RWPE1 (cell line): ENCODE measurements at regions not wholly inside any gene's neighbourhood (a gene's known extent, or its start where the extent isn't known, plus 50 kb on each side); places are given as distances from the start of the nearest gene placed in this dataset.

Experiments
- CTCF ChIA-PET: fragments of 350-600 bp; sonication (Branson Sonifier 250); formaldehyde crosslinking; extraction: SDS; loops from one replicate; lab custom pipeline; 2021; lab: Yijun Ruan, JAX
- POLR2A ChIA-PET: fragments of 400-600 bp; formaldehyde crosslinking; extraction: SDS; loops from one replicate; lab custom pipeline; 2020; ENCODE audit warnings: antibody characterized with exemption; ENCODE audit not compliant: low non-redundant PET; lab: Yijun Ruan, JAX
- DNase-seq: peaks from one replicate; pipeline ENCODE4 v3.0.0; 2012; ENCODE audit warnings: low spot score
- H3K27ac ChIP-seq: fragments of 450-650 bp; 2 replicates; pipeline ENCODE4 v1.5.1; 2017
- TF ChIP-seq, protein P1 (sequence below): fragments of 450-650 bp; conservative IDR thresholded peaks from 2 replicates; pipeline ENCODE4 v1.5.1; 2017; ENCODE audit warnings: low read depth, mild to moderate bottlenecking

- H3K27ac ChIP-seq = no peak overlapping the region
- DNase-seq = no peak
- POLR2A ChIA-PET = interaction anchor here (0.5 kb wide), 1 partner anchor 200 kb away, joined by 6 read pairs; no protein-coding TSS in a partner anchor
- TF ChIP-seq, protein P1, sequence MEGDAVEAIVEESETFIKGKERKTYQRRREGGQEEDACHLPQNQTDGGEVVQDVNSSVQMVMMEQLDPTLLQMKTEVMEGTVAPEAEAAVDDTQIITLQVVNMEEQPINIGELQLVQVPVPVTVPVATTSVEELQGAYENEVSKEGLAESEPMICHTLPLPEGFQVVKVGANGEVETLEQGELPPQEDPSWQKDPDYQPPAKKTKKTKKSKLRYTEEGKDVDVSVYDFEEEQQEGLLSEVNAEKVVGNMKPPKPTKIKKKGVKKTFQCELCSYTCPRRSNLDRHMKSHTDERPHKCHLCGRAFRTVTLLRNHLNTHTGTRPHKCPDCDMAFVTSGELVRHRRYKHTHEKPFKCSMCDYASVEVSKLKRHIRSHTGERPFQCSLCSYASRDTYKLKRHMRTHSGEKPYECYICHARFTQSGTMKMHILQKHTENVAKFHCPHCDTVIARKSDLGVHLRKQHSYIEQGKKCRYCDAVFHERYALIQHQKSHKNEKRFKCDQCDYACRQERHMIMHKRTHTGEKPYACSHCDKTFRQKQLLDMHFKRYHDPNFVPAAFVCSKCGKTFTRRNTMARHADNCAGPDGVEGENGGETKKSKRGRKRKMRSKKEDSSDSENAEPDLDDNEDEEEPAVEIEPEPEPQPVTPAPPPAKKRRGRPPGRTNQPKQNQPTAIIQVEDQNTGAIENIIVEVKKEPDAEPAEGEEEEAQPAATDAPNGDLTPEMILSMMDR = no peak
- CTCF ChIA-PET = no interaction called here
Observed at GRCh38 chr21:29470397-29470796, 171.7 kb downstream of the BACH1 start.

- CTCF ChIA-PET = no interaction called here
Observed at GRCh38 chr21:29473808-29474207, 175.1 kb downstream of the BACH1 start.

DNA sequence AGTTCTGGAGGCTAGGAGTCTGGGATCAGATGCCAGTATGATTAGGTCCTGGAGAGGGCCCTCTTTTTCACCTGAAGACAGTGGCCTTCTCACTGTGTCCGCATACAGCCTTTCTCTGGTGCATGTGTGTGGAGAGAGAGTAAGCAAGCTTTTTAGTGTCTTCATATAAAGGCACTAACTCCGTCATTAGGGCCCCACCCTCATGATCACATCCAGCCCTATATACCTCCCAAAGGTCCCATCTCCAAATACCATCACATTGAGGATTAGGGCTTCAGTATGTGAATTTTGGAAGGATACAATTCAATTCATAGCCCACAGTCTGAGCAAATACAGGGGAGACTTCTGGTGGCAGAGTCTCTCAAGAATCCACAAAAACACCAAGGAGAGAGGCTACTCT, 176.6 kb downstream of the BACH1 start:
- no peak for DNase-seq
- ChIA-PET CTCF (interaction anchor here (0.6 kb wide), 1 partner anchor 447 kb away, joined by 3 read pairs; no protein-coding TSS in a partner anchor), POLR2A (no interaction called here)
- TF ChIP-seq, protein P1 = no peak
- H3K27ac ChIP-seq = no peak overlapping the region

More at GRCh38 chr21:29473808-29474207, 175.1 kb downstream of the BACH1 start:
- DNase-seq = no peak
- no peak overlapping the region for H3K27ac ChIP-seq
- POLR2A ChIA-PET = no interaction called here
- TF ChIP-seq, protein P1 = no peak

DNA sequence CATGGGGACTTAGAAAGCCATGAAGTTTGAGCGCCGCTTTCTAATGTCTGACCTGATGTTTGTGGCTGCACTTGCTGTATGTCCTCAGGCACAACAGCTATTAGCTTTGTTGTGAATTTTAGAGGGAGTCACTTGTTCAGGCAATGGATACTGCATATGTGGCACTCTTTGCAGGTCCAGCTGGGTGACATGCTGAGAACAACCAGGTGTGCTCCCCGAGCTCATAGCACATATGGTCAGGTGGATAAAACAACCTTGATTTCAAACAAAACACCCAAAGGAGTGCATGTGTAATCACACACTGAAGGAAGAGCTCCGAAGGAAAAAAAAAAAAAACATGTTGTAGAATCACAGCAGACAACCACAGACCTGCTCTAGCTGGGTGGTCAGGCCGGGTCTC, 178.6 kb downstream of the BACH1 start:
- TF ChIP-seq, protein P1 = no peak
- CTCF ChIA-PET = interaction anchor here (0.6 to 1.8 kb wide), 9 partner anchors 13 to 1912 kb away, joined by 4 to 7 read pairs (median 4); no protein-coding TSS in a partner anchor
- H3K27ac ChIP-seq = no peak overlapping the region
- POLR2A ChIA-PET = no interaction called here
- no peak for DNase-seq

DNA sequence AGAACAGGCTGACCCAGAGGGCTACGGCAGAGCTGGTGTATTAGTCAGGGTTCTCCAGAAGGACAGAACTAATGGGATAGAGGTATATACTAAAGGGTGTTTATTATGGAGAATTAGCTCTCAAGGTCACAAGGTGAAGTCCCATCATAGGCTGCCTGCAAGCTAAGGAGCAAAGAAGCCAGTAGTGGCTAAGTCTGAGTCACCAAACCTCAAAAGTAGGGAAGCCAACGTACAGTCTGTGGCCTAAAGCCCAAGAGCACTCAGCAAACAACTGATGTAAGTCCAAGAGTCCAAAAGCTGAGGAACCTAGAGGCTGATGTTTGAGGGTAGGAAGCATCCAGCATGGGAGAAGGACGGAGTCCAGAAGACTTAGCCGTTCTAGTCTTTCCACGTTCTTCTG, 179.2 kb downstream of the BACH1 start:
- no peak for DNase-seq
- H3K27ac ChIP-seq = no peak overlapping the region
- TF ChIP-seq, protein P1 = no peak
- CTCF ChIA-PET = interaction anchor here (1.3 to 1.4 kb wide), 2 partner anchors 19 to 371 kb away, joined by 4 to 6 read pairs; no protein-coding TSS in a partner anchor
- POLR2A ChIA-PET = no interaction called here

- H3K27ac ChIP-seq = no peak overlapping the region
- no peak for DNase-seq
- TF ChIP-seq, protein P1 = no peak
- POLR2A ChIA-PET = no interaction called here
- CTCF ChIA-PET = no interaction called here
Observed at GRCh38 chr21:29481081-29481480, 182.4 kb downstream of the BACH1 start.

DNA sequence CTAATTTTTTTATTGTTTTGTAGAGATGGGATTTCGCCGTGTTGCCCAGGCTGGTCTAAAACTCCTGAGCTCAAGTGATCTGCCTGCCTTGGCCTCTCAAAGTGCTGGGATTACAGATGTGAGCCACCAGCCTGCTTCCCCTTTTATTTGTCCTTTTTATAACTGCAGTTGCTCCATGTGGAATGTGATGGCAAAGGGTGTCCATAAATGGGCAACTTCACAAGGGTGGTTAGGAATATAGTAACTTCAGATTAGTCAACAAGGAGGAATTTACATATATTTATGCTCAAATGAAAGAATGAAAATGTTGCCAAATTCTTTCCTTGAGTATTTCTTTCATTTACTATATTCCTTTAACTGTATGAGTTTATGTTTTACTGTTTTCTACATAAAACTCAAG, 182.9 kb downstream of the BACH1 start:
- no peak overlapping the region for H3K27ac ChIP-seq
- ChIA-PET POLR2A (no interaction called here), CTCF (no interaction called here)
- DNase-seq = no peak
- TF ChIP-seq, protein P1 = no peak
